OCI-LY1 (cell line): ENCODE measurements at regions not wholly inside any gene's neighbourhood (a gene's known extent, or its start where the extent isn't known, plus 50 kb on each side); places are given as distances from the start of the nearest gene placed in this dataset.

Experiments used
- CTCF ChIP-seq: fragments of 200-600 bp; sonication (generic), shearing (Covaris generic); IDR thresholded peaks from 2 replicates; pipeline ENCODE4 v1.5.1; 2017; ENCODE audit warnings: mild to moderate bottlenecking, antibody characterized with exemption, low read length, moderate library complexity, mixed read lengths
- EZH2 ChIP-seq: fragments of 200-600 bp; sonication (generic), shearing (Covaris generic); IDR thresholded peaks from 2 replicates; pipeline ENCODE4 v1.8.0; 2017; ENCODE audit warnings: borderline replicate concordance, mixed run types, mild to moderate bottlenecking, antibody characterized with exemption, low read length, moderate library complexity, mixed read lengths

GRCh38 chr2:153228904-153229303, 249.7 kb downstream of the RPRM start:
- TF ChIP-seq CTCF (no peak), EZH2 (no peak)
